ENCODE measurements at regions not wholly inside any gene's neighbourhood (a gene's known extent, or its start where the extent isn't known, plus 50 kb on each side); places are given as distances from the start of the nearest gene placed in this dataset.
A peak's percentile ranks its signal among the peaks of the same experiment; 100 is the strongest.

GRCh38 chr1:185486346-185486745 is 169.3 kb upstream of the IVNS1ABP start:
- Histone ChIP-seq H3K27ac (no peak overlapping the region), H3K4me3 (no peak overlapping the region), H3K9me3 (ENCODE audit: low read depth, low read length) (no peaks in the 10 kb centered on the region), H3K36me3 (ENCODE audit: insufficient read depth, low read length) (no peaks in the 10 kb centered on the region), H3K9ac (ENCODE audit: insufficient read length) (no peak overlapping the region)
- no peak for DNase-seq (ENCODE audit: low read depth, low spot score)
- TF ChIP-seq FOXP2 (optimal IDR thresholded peaks at IDR 0.05; ENCODE audit: control extremely low read depth, extremely low read length, insufficient read depth) (no peak), POLR2AphosphoS5 (IDR thresholded peaks at IDR 0.05; ENCODE audit: borderline replicate concordance, low read depth, low read length) (no peak), EZH2 (IDR thresholded peaks at IDR 0.05) (no peak)

GRCh38 chr1:185483664-185484450 is 166.8 kb upstream of the IVNS1ABP start:
- no peak for DNase-seq (ENCODE audit: low read depth, low spot score)
- H3K36me3 ChIP-seq (ENCODE audit: insufficient read depth, low read length): no peaks in the 10 kb centered on the region

GRCh38 chr1:185483217-185483616 is 166.2 kb upstream of the IVNS1ABP start:
- Histone ChIP-seq H3K27ac (no peak overlapping the region), H3K4me3 (no peak overlapping the region), H3K9me3 (ENCODE audit: low read depth, low read length) (no peaks in the 10 kb centered on the region), H3K36me3 (ENCODE audit: insufficient read depth, low read length) (no peaks in the 10 kb centered on the region), H3K9ac (ENCODE audit: insufficient read length) (no peak overlapping the region)
- DNase-seq (ENCODE audit: low read depth, low spot score): no peak
- no peak for TF ChIP-seq EZH2 (IDR thresholded peaks at IDR 0.05)
- TF ChIP-seq POLR2AphosphoS5 (IDR thresholded peaks at IDR 0.05; ENCODE audit: borderline replicate concordance, low read depth, low read length): no peak
- TF ChIP-seq FOXP2 (optimal IDR thresholded peaks at IDR 0.05; ENCODE audit: control extremely low read depth, extremely low read length, insufficient read depth): no peak

More at GRCh38 chr1:185483664-185484450, 166.8 kb upstream of the IVNS1ABP start:
- H3K27ac ChIP-seq: peak overlapping the region; percentile 36
- no peaks in the 10 kb centered on the region for H3K9me3 ChIP-seq (ENCODE audit: low read depth, low read length)
- no peak overlapping the region for H3K9ac ChIP-seq (ENCODE audit: insufficient read length)
- no peak for TF ChIP-seq EZH2 (IDR thresholded peaks at IDR 0.05)
- no peak for TF ChIP-seq POLR2AphosphoS5 (IDR thresholded peaks at IDR 0.05; ENCODE audit: borderline replicate concordance, low read depth, low read length)
- H3K4me3 ChIP-seq: no peak overlapping the region

GRCh38 chr1:185480545-185480944 is 163.5 kb upstream of the IVNS1ABP start:
- no peak overlapping the region for H3K4me3 ChIP-seq
- H3K9me3 ChIP-seq (ENCODE audit: low read depth, low read length): no peaks in the 10 kb centered on the region
- no peak overlapping the region for H3K9ac ChIP-seq (ENCODE audit: insufficient read length)
- TF ChIP-seq POLR2AphosphoS5 (IDR thresholded peaks at IDR 0.05; ENCODE audit: borderline replicate concordance, low read depth, low read length): no peak
- TF ChIP-seq FOXP2 (optimal IDR thresholded peaks at IDR 0.05; ENCODE audit: control extremely low read depth, extremely low read length, insufficient read depth): no peak
- no peak for TF ChIP-seq EZH2 (IDR thresholded peaks at IDR 0.05)
- DNase-seq (ENCODE audit: low read depth, low spot score): no peak
- no peaks in the 10 kb centered on the region for H3K36me3 ChIP-seq (ENCODE audit: insufficient read depth, low read length)
- no peak overlapping the region for H3K27ac ChIP-seq

GRCh38 chr1:185479796-185480195 is 162.8 kb upstream of the IVNS1ABP start:
- Histone ChIP-seq H3K9me3 (ENCODE audit: low read depth, low read length) (no peaks in the 10 kb centered on the region), H3K27ac (no peak overlapping the region), H3K36me3 (ENCODE audit: insufficient read depth, low read length) (no peaks in the 10 kb centered on the region), H3K9ac (ENCODE audit: insufficient read length) (no peak overlapping the region), H3K4me3 (no peak overlapping the region)
- DNase-seq (ENCODE audit: low read depth, low spot score): no peak
- TF ChIP-seq FOXP2 (optimal IDR thresholded peaks at IDR 0.05; ENCODE audit: control extremely low read depth, extremely low read length, insufficient read depth) (no peak), EZH2 (IDR thresholded peaks at IDR 0.05) (no peak), POLR2AphosphoS5 (IDR thresholded peaks at IDR 0.05; ENCODE audit: borderline replicate concordance, low read depth, low read length) (no peak)

- H3K9ac ChIP-seq (ENCODE audit: insufficient read length): no peak overlapping the region
- TF ChIP-seq EZH2 (IDR thresholded peaks at IDR 0.05) (no peak), FOXP2 (optimal IDR thresholded peaks at IDR 0.05; ENCODE audit: control extremely low read depth, extremely low read length, insufficient read depth) (no peak), POLR2AphosphoS5 (IDR thresholded peaks at IDR 0.05; ENCODE audit: borderline replicate concordance, low read depth, low read length) (no peak)
- H3K9me3 ChIP-seq (ENCODE audit: low read depth, low read length): no peaks in the 10 kb centered on the region
- DNase-seq (ENCODE audit: low read depth, low spot score): no peak
- no peak overlapping the region for H3K27ac ChIP-seq
- no peak overlapping the region for H3K4me3 ChIP-seq
- H3K36me3 ChIP-seq (ENCODE audit: insufficient read depth, low read length): no peaks in the 10 kb centered on the region
Measured at GRCh38 chr1:185478877-185479276, 161.8 kb upstream of the IVNS1ABP start.

GRCh38 chr1:185477638-185478580 is 160.9 kb upstream of the IVNS1ABP start:
- TF ChIP-seq EZH2 (IDR thresholded peaks at IDR 0.05) (no peak), POLR2AphosphoS5 (IDR thresholded peaks at IDR 0.05; ENCODE audit: borderline replicate concordance, low read depth, low read length) (no peak), FOXP2 (optimal IDR thresholded peaks at IDR 0.05; ENCODE audit: control extremely low read depth, extremely low read length, insufficient read depth) (no peak)
- no peaks in the 10 kb centered on the region for H3K9me3 ChIP-seq (ENCODE audit: low read depth, low read length)
- no peak overlapping the region for H3K27ac ChIP-seq
- H3K9ac ChIP-seq (ENCODE audit: insufficient read length): no peak overlapping the region
- no peak for DNase-seq (ENCODE audit: low read depth, low spot score)
- H3K36me3 ChIP-seq (ENCODE audit: insufficient read depth, low read length): no peaks in the 10 kb centered on the region
- no peak overlapping the region for H3K4me3 ChIP-seq

- no peak overlapping the region for H3K27ac ChIP-seq
- no peak for DNase-seq (ENCODE audit: low read depth, low spot score)
- no peaks in the 10 kb centered on the region for H3K36me3 ChIP-seq (ENCODE audit: insufficient read depth, low read length)
- no peak overlapping the region for H3K9ac ChIP-seq (ENCODE audit: insufficient read length)
- H3K4me3 ChIP-seq: no peak overlapping the region
- H3K9me3 ChIP-seq (ENCODE audit: low read depth, low read length): no peaks in the 10 kb centered on the region
- no peak for TF ChIP-seq FOXP2 (optimal IDR thresholded peaks at IDR 0.05; ENCODE audit: control extremely low read depth, extremely low read length, insufficient read depth)
- no peak for TF ChIP-seq POLR2AphosphoS5 (IDR thresholded peaks at IDR 0.05; ENCODE audit: borderline replicate concordance, low read depth, low read length)
- TF ChIP-seq EZH2 (IDR thresholded peaks at IDR 0.05): no peak
Measured at GRCh38 chr1:185474440-185475149, 157.6 kb upstream of the IVNS1ABP start.

Data from SK-N-MC (cell line).